ENCODE measurements at regions not wholly inside any gene's neighbourhood (a gene's known extent, or its start where the extent isn't known, plus 50 kb on each side); places are given as distances from the start of the nearest gene placed in this dataset.

DNA sequence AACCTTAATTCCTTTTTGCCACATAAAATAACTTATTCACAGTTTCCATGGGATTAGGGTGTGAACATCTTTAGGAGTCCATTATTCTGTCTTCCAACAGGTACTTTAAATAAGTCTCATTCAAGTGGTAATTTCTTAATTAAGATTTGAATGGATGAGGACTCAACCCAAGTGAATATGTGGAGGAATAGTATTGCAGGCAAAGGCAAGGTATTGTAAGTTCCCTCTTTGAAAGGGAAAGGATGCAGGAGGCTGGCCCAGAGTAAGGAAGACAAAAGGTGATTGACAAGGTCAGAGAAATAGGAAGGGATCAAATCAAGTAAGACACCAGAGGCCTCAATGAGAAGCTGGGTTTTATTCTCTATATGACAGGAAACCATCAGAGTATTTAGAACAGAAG is 238.2 kb upstream of the RBMS1 start:
- TF ChIP-seq CTCF (conservative IDR thresholded peaks at IDR 0.05; ENCODE audit: low read depth, low read length), result no peak
- no peak for DNase-seq (ENCODE audit: low read depth)
- no peak overlapping the region for H3K4me3 ChIP-seq (ENCODE audit: low read depth, low read length)

DNA sequence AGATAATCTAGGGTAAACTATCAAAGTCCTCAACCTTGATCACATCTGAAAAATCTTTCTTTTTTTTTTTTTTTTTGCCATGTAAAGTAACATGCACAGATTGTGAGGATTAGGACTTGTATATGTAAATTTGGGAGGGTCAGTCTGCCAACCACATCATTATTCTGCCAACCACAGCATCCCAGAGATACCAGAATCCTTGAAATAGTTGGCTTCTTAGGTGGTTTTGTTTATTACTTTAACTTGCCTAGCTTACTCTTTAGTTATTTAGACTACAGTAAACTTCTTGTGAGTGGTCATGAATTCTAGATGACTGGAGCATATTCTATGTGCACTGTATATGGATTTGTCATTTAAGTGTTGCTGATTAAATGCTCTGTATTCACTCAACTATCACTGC is 242.1 kb upstream of the RBMS1 start:
- no peak for DNase-seq (ENCODE audit: low read depth)
- no peak for TF ChIP-seq CTCF (conservative IDR thresholded peaks at IDR 0.05; ENCODE audit: low read depth, low read length)
- H3K4me3 ChIP-seq (ENCODE audit: low read depth, low read length), result no peak overlapping the region

- TF ChIP-seq CTCF (conservative IDR thresholded peaks at IDR 0.05; ENCODE audit: low read depth, low read length), result no peak
- DNase-seq (ENCODE audit: low read depth), result no peak
- H3K4me3 ChIP-seq (ENCODE audit: low read depth, low read length), result no peak overlapping the region
Measured at GRCh38 chr2:160736148-160737028, 242.8 kb upstream of the RBMS1 start.

GRCh38 chr2:160737247-160737646 is 243.6 kb upstream of the RBMS1 start:
- TF ChIP-seq CTCF (conservative IDR thresholded peaks at IDR 0.05; ENCODE audit: low read depth, low read length), result no peak
- no peak overlapping the region for H3K4me3 ChIP-seq (ENCODE audit: low read depth, low read length)
- DNase-seq (ENCODE audit: low read depth), result no peak

DNA sequence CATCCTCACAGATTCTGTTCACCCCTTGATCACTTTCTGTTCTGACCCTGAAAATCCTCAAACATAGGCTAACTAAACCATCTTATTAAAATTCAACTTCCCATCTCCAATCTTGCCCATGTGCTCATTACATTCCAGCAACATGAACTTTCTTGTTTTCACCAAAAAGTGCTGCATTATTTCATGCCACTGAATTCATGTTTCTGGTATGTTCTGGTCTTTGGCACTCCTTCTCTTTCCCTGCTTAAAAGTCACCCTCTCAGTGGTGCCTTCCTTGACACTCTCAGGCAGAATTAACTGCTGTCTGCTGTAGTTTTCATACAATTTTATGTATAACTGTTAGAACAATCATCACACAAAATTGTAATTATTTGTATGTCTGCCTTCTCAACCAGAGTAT is 247.7 kb upstream of the RBMS1 start:
- no peak overlapping the region for H3K4me3 ChIP-seq (ENCODE audit: low read depth, low read length)
- DNase-seq (ENCODE audit: low read depth), result no peak
- no peak for TF ChIP-seq CTCF (conservative IDR thresholded peaks at IDR 0.05; ENCODE audit: low read depth, low read length)

- TF ChIP-seq CTCF (conservative IDR thresholded peaks at IDR 0.05; ENCODE audit: low read depth, low read length), result no peak
- no peak for DNase-seq (ENCODE audit: low read depth)
- H3K4me3 ChIP-seq (ENCODE audit: low read depth, low read length), result no peak overlapping the region
Measured at GRCh38 chr2:160741815-160742214, 248.2 kb upstream of the RBMS1 start.

GRCh38 chr2:160742667-160743066 is 249.1 kb upstream of the RBMS1 start:
- TF ChIP-seq CTCF (conservative IDR thresholded peaks at IDR 0.05; ENCODE audit: low read depth, low read length), result no peak
- no peak overlapping the region for H3K4me3 ChIP-seq (ENCODE audit: low read depth, low read length)
- DNase-seq (ENCODE audit: low read depth), result no peak

All from epithelial cell of proximal tubule (primary cell).